ENCODE measurements at regions not wholly inside any gene's neighbourhood (a gene's known extent, or its start where the extent isn't known, plus 50 kb on each side); places are given as distances from the start of the nearest gene placed in this dataset.
"Not testable (repeated sequence)": the region's sequence is repeated elsewhere in the genome, so short reads cannot be mapped to it uniquely, and the experiment has no call there.

GRCh38 chr10:18868919-18869318, 179.7 kb upstream of the MALRD1 start:
- no peak for DNase-seq (ENCODE audit: low spot score)

- DNase-seq (ENCODE audit: low spot score), result no peak
These were observed 173.1 kb upstream of the MALRD1 start for GRCh38 chr10:18875477-18875876.

GRCh38 chr10:18879284-18879683, 169.3 kb upstream of the MALRD1 start:
- no peak for DNase-seq (ENCODE audit: low spot score)

GRCh38 chr10:18880530-18880929, 168.1 kb upstream of the MALRD1 start:
- DNase-seq (ENCODE audit: low spot score), result no peak

GRCh38 chr10:18886102-18886501, 162.5 kb upstream of the MALRD1 start:
- peak; percentile 3 for DNase-seq (ENCODE audit: low spot score)

GRCh38 chr10:18906636-18907035, 142.0 kb upstream of the MALRD1 start:
- no peak for DNase-seq (ENCODE audit: low spot score)

GRCh38 chr10:18917431-18917830, 131.2 kb upstream of the MALRD1 start:
- not testable (repeated sequence) for DNase-seq (ENCODE audit: low spot score)

- DNase-seq (ENCODE audit: low spot score), result peak; percentile 14
These were observed 130.1 kb upstream of the MALRD1 start for GRCh38 chr10:18918532-18918931.

- DNase-seq (ENCODE audit: low spot score), result no peak
These were observed 99.2 kb upstream of the MALRD1 start for GRCh38 chr10:18949391-18949790.

GRCh38 chr10:18951072-18951823, 97.4 kb upstream of the MALRD1 start:
- DNase-seq (ENCODE audit: low spot score), result not testable (repeated sequence)

GRCh38 chr10:18955061-18955460, 93.5 kb upstream of the MALRD1 start:
- no peak for DNase-seq (ENCODE audit: low spot score)

GRCh38 chr10:18959369-18959768, 89.2 kb upstream of the MALRD1 start:
- DNase-seq (ENCODE audit: low spot score), result no peak

- no peak for DNase-seq (ENCODE audit: low spot score)
These were observed 88.0 kb upstream of the MALRD1 start for GRCh38 chr10:18960466-18961079.

GRCh38 chr10:18968159-18968558, 80.4 kb upstream of the MALRD1 start:
- no peak for DNase-seq (ENCODE audit: low spot score)

GRCh38 chr10:18976696-18977251, 71.8 kb upstream of the MALRD1 start:
- DNase-seq (ENCODE audit: low spot score), result no peak

- DNase-seq (ENCODE audit: low spot score), result no peak
These were observed 68.4 kb upstream of the MALRD1 start for GRCh38 chr10:18980089-18980629.

GRCh38 chr10:18984531-18984930, 64.1 kb upstream of the MALRD1 start:
- no peak for DNase-seq (ENCODE audit: low spot score)

- no peak for DNase-seq (ENCODE audit: low spot score)
These were observed 60.3 kb upstream of the MALRD1 start for GRCh38 chr10:18988338-18988737.

Data from GM03348 (cell line).